Left ventricle myocardium superior (tissue), 1 donor: ENCODE measurements at regions not wholly inside any gene's neighbourhood (a gene's known extent, or its start where the extent isn't known, plus 50 kb on each side); places are given as distances from the start of the nearest gene placed in this dataset.

Experiments
- ATAC-seq: fragments of 200-7000 bp; cut with Tn5 transposase; one replicate; pipeline ENCODE4 v1.9.1; 2020; ENCODE audit warnings: mild to moderate bottlenecking, moderate library complexity
- DNase-seq: peaks from one replicate; pipeline ENCODE4 v3.0.0-alpha.2; 2020
- intact Hi-C: fragments of 100-400 bp; cut with micrococcal nuclease; formaldehyde crosslinking; loops from one replicate; pipeline ENCODE4 v1.11.0; 2022
- donor health status: DM: no; HTN: yes; CAD: no; lungs with severe emphysema.

DNA sequence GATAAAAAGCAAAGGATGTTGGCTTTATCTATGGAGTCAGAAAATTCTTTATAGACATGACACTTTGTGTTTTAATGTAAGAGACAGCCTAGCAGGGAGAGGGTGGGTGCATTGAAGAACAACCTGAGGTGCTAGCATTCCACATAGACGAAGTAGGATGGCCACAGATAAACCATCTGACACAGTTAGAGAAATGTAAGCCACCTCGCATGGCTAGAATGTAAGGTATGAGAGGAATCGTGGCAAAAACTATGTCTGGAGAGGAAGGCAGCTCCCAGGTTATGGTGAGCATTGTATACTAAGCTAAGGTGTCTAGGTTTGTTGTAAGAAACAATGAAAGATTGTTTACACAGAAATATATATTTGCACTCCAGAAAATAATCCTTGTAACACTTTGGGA, 194.0 kb upstream of the SLITRK3 start:
- intact Hi-C loops = no loop called here
- no peak for ATAC-seq
- no peak for DNase-seq

- DNase-seq (no peak), ATAC-seq (no peak)
- intact Hi-C loops = no loop called here
Observed at GRCh38 chr3:165389653-165390052, 193.5 kb upstream of the SLITRK3 start.

GRCh38 chr3:165389064-165389463, 192.9 kb upstream of the SLITRK3 start:
- no peak for DNase-seq
- intact Hi-C loops = no loop called here
- ATAC-seq = peak; percentile 86

DNA sequence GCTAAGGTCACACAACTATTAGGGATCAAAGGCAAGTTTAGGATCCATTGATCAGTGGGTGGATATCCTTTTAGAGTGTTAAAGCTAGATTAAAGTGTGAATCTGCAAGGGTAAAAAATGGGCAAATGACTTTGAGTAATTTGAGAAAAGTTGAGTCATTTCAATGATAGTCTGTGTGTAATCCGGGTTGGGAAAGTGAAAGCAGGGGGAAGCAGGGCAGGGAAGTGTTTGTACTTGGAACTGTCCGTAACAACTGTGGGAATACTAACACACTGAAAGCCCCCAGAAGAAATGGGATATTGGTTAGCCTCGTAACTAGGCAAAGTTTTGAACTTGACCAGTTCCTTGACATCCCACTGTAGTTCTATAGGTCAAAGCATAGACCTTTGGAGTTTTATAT, 187.2 kb upstream of the SLITRK3 start:
- ATAC-seq (no peak), DNase-seq (no peak)
- intact Hi-C loops = no loop called here

GRCh38 chr3:165382672-165383071, 186.5 kb upstream of the SLITRK3 start:
- DNase-seq (no peak), ATAC-seq (no peak)
- intact Hi-C loops = no loop called here

DNA sequence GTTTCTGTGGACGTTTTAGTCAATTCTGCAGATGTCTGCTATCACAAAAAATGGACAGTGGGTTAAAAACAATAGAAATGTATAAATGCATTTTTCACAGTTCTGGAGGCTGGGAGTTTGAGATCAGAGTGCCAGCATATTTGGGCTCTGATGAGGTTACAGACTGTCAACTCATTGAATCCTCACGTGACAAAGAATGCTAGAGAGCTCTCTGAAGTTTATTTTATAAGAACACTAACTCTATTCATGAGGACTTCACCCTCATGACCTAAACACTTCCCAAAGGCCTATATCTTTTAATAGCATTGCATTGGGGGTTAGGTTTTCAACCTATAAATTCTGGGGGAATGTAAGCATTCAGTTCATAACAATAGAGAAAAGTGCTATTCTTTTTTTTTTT, 182.6 kb upstream of the SLITRK3 start:
- DNase-seq = no peak
- no peak for ATAC-seq
- intact Hi-C loops = no loop called here

GRCh38 chr3:165359005-165359404, 162.8 kb upstream of the SLITRK3 start:
- intact Hi-C loops = no loop called here
- no peak for ATAC-seq
- no peak for DNase-seq

GRCh38 chr3:165355316-165355715, 159.1 kb upstream of the SLITRK3 start:
- no peak for ATAC-seq
- no peak for DNase-seq
- intact Hi-C loops = no loop called here

DNA sequence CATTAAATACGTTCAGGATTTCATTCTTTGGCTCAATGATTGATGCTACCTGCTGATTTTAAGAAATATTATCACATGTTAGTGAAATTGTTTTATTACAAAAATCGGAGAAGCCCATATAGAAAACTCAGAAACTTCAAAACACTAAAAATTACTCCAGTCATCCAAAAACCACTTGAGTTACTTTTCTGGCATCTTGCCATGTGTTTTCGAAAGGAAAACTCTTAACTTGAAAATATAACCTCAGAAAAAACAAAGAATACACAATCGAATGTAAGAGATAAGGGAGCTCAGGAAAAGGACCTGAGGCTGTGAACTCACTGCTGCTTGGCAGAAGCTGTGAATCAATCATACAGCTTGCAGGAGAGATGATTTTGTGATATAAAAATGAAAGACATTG, 151.3 kb upstream of the SLITRK3 start:
- DNase-seq (no peak), ATAC-seq (no peak)
- intact Hi-C loops = no loop called here

DNA sequence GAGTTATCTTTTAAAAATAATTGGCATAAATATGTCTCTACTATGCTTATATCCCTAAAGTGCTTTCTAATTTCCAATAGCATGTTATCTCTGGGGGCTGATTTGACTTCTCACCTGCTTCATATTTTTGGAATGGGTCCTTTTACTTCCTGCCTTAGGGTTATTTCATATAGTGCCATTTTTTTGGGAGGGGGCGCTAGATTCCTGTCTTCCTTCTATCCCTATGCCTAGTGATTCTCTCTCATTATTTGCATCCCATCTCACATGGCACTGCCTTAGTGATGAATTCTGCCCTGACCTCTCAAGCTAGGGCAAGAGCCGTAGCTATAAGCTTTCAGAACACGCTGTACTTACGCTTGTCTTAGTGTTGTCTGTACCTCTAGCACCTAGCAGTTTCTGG, 150.3 kb upstream of the SLITRK3 start:
- DNase-seq (no peak), ATAC-seq (no peak)
- intact Hi-C loops = no loop called here

DNA sequence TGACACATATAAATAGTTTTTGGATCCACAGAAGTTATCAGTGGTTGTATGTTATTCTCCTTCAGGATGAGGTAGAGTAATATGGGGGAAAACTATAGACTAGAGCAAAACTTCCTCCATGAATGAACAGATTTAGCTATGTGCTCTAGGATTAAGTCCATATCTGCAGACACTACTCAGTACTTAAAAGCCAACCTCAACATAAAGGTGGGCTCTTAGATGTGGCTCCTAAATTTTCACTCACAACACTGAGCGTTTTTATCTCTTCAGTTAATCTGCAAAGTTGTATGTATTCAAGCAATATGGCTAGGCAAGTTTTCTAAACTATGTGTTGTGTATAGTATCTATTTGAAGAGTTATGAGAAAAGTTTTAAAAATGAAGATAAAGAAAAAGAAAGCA, 147.0 kb upstream of the SLITRK3 start:
- ATAC-seq = no peak
- no peak for DNase-seq
- intact Hi-C loops = no loop called here

DNA sequence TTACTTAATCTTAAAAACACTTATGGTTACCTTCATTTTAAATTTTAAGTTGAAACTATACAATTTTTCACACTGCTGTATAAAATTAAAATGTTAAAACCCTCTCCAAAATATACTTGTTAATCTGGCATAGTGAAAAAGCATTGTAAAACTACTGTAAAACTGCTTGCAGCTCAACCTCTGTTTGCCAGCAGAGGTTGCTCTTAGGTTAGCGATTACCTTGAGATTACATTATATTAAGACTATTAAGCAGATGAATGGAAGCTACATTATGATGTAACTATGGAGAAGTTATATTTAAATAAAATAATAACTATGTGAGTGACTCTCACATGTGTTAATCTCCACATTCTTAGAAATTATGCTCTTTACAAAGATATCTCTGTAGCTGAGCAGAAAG, 143.6 kb upstream of the SLITRK3 start:
- no peak for DNase-seq
- no peak for ATAC-seq
- intact Hi-C loops = no loop called here

DNA sequence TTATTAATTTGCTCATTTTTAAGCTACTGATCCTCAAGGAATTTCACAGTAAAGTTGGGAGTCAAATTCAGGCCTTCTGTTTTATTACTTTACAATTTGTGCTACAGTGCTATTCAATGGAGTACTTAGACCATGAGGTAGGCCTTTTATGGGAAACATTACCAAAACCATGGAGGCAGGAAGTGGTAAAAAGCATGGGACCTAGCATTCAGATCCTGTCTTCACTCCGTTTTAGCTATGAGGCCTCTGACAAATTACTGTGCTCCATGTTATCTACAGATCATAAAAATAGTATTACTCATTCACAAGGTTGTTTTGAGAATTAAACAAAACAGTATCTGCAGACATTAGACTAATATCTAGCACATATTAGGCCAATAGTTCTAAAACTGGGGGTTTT, 140.6 kb upstream of the SLITRK3 start:
- DNase-seq (no peak), ATAC-seq (no peak)
- intact Hi-C loops = no loop called here
